ENCODE measurements at regions not wholly inside any gene's neighbourhood (a gene's known extent, or its start where the extent isn't known, plus 50 kb on each side); places are given as distances from the start of the nearest gene placed in this dataset.

DNA sequence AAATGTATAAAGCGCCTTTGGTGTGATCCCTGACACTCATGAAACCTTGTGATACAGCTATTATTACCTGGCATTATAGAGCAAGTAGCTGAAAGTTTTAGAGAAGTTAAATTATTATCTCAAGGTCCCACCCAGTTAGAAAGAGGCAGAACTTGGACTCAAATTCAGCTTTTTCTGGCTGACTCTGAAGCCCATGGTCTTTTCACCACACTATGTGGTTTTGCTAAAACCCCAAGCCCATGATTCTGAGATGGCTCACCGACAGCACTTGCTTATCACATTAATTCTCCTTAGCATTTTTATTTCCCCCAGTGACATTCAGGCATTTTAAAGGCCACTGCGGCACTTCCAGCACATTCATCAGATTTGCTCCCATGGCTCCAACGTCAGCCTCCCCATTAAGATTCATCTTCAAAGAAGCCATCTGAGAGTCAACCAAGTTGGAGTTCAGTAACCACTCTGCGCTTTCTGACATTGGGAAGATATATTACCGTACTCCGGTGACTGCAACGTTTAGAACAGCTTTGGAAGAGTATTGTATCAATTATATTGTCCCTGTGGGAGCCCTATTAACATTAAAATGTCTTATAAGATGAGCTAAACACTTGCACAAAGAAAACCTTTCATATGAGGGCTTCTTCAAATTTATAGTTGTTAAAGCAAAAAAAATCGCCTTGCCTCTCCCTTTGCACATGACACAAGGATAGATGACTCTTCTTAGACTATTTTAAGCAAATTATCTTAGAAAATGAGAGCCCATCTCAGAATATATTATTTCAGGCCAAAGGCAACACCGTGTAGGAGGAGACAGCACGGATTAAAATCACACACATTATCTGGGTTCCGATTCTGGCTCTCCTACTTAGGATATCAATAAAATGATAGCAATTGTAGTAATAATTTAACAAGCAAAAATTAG is 638.1 kb downstream of the ACTL7B start:
- TF ChIP-seq, protein P1, sequence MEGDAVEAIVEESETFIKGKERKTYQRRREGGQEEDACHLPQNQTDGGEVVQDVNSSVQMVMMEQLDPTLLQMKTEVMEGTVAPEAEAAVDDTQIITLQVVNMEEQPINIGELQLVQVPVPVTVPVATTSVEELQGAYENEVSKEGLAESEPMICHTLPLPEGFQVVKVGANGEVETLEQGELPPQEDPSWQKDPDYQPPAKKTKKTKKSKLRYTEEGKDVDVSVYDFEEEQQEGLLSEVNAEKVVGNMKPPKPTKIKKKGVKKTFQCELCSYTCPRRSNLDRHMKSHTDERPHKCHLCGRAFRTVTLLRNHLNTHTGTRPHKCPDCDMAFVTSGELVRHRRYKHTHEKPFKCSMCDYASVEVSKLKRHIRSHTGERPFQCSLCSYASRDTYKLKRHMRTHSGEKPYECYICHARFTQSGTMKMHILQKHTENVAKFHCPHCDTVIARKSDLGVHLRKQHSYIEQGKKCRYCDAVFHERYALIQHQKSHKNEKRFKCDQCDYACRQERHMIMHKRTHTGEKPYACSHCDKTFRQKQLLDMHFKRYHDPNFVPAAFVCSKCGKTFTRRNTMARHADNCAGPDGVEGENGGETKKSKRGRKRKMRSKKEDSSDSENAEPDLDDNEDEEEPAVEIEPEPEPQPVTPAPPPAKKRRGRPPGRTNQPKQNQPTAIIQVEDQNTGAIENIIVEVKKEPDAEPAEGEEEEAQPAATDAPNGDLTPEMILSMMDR (conservative IDR thresholded peaks at IDR 0.05; ENCODE audit: low read depth, low read length) = no peak
- TF ChIP-seq EZH2 (IDR thresholded peaks at IDR 0.05; ENCODE audit: low read length, unreplicated experiment) (no peak), EZH2phosphoT487 (IDR thresholded peaks at IDR 0.05; ENCODE audit: borderline replicate concordance, low read length) (no peak)
